ENCODE measurements at regions not wholly inside any gene's neighbourhood (a gene's known extent, or its start where the extent isn't known, plus 50 kb on each side); places are given as distances from the start of the nearest gene placed in this dataset.

- DNase-seq (ENCODE audit: low spot score) (no peak), ATAC-seq (no peak)
- Mint-ChIP-seq H3K27me3 (ENCODE audit: low read depth) (no peaks in the 10 kb centered on the region), H3K4me3 (no peak overlapping the region), H3K9me3 (no peaks in the 10 kb centered on the region), H3K36me3 (no peaks in the 10 kb centered on the region), H3K27ac (no peak overlapping the region), H3K4me1 (peaks cover 10% of the 10 kb centered on the region)
- ChIA-PET CTCF (interaction anchor here (1.0 to 1.9 kb wide), 4 partner anchors 24 to 604 kb away, joined by 3 to 7 read pairs (median 3); no protein-coding TSS in a partner anchor), POLR2A (no interaction called here)
- TF ChIP-seq ZNF121 (CRISPR knock-in tag; IDR thresholded peaks at IDR 0.05) (no peak), RORB (CRISPR knock-in tag; IDR thresholded peaks at IDR 0.05) (no peak), USF1 (CRISPR knock-in tag; IDR thresholded peaks at IDR 0.05) (no peak), CREB1 (CRISPR knock-in tag; IDR thresholded peaks at IDR 0.05) (no peak), IRF2 (CRISPR knock-in tag; IDR thresholded peaks at IDR 0.05; ENCODE audit: borderline replicate concordance, low read depth) (no peak), GABPB1 (CRISPR knock-in tag; IDR thresholded peaks at IDR 0.05) (no peak), ZNF219 (CRISPR knock-in tag; IDR thresholded peaks at IDR 0.05; ENCODE audit: borderline replicate concordance) (no peak), ZNF138 (CRISPR knock-in tag; conservative IDR thresholded peaks at IDR 0.05) (no peak), ATF2 (CRISPR knock-in tag; IDR thresholded peaks at IDR 0.05; ENCODE audit: borderline replicate concordance, low read depth) (no peak), GRHL2 (CRISPR knock-in tag; IDR thresholded peaks at IDR 0.05; ENCODE audit: insufficient replicate concordance, severe bottlenecking) (no peak), ARID4B (CRISPR knock-in tag; IDR thresholded peaks at IDR 0.05; ENCODE audit: borderline replicate concordance) (no peak), ZNF423 (CRISPR knock-in tag; IDR thresholded peaks at IDR 0.05) (no peak), HMGXB4 (CRISPR knock-in tag; IDR thresholded peaks at IDR 0.05) (no peak), CDX4 (CRISPR knock-in tag; IDR thresholded peaks at IDR 0.05; ENCODE audit: borderline replicate concordance) (no peak)
- TF ChIP-seq, protein P1, sequence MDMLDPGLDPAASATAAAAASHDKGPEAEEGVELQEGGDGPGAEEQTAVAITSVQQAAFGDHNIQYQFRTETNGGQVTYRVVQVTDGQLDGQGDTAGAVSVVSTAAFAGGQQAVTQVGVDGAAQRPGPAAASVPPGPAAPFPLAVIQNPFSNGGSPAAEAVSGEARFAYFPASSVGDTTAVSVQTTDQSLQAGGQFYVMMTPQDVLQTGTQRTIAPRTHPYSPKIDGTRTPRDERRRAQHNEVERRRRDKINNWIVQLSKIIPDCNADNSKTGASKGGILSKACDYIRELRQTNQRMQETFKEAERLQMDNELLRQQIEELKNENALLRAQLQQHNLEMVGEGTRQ (CRISPR knock-in tag; IDR thresholded peaks at IDR 0.05), result no peak
- TF ChIP-seq, protein P2, sequence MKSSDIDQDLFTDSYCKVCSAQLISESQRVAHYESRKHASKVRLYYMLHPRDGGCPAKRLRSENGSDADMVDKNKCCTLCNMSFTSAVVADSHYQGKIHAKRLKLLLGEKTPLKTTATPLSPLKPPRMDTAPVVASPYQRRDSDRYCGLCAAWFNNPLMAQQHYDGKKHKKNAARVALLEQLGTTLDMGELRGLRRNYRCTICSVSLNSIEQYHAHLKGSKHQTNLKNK (CRISPR knock-in tag; IDR thresholded peaks at IDR 0.05), result no peak
Measured at GRCh38 chr7:142611566-142612236, 137.6 kb upstream of the PRSS1 start.
